Left kidney (tissue), 1 donor: ENCODE measurements at regions not wholly inside any gene's neighbourhood (a gene's known extent, or its start where the extent isn't known, plus 50 kb on each side); places are given as distances from the start of the nearest gene placed in this dataset.
"Not testable (repeated sequence)": the region's sequence is repeated elsewhere in the genome, so short reads cannot be mapped to it uniquely, and the experiment has no call there.

ENCODE experiments used
- DNase-seq: peaks from one replicate; pipeline ENCODE4 v3.0.0-alpha.2; 2013

DNA sequence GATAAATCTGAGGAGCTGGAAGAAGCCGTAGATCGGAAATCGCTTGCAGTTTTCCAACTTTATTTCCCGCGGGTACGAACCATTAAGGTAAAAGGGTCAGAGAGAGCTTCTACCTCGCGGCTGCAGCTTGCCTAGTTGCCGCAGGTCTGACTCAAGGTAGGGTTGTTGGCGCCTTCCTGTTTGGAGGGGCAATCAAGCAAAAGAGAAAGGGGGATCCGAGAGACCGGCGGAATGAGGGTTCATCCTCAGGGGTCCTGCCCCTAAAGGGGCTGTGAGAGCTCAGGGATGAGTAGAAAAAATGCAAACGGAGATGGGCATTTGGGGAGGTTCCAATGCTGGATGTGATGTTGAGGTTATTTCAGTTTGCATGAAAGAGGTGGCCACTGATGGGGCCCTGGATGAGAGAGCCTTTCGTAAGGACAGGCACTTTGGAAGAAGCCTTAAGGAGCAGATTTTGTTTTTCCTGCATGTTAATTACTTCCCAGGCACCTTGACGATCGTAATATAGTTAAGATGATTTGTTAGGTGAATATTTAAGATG lies 265.4 kb downstream of the CGGBP1 start:
- peak; percentile 24 for DNase-seq

DNA sequence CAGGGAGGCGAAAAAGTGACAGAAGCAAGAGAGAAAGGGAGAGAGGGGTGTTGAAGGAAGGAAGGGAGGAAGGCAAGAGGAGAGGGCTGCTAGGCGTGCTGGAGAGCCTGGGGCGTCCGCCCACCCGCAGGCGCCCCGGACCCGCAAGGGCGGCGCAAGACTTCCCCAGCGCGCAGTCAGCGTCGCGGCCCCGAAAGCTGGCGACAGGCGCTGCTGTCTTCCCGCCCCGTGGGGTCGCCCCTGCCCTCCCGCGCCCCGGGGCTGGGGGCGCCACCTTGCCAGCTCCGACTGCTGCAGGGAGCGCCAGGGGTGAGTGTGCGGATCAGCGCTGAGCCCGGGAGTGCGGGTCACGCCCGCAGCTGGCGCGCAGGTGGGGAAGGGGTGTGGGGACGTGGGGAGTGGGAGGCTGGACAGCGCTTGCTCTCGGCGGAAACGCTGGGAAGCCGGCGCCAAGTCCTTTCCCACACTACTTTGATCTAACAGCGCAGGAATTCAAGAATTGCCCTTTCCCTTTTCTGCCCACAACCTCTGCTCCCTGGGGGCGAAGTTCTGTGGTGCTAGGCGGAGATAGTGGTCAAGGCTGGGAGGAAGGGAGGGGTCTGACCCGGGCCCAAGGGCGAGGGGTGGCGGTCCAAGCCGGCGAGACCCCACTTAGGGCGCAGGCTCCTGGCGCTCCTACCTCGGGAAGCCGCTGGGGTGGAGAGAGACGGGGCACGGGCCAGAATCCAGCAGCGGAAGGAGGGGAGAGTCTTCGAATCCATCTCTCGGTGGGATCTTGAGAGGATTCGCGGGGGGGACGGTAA lies 266.1 kb downstream of the CGGBP1 start, which contains the start of gene HTR1F:
Gene HTR1F (plus strand): TSS at position 173 of the 803 bp plus-strand sequence.
- DNase-seq: peak; percentile 29

DNA sequence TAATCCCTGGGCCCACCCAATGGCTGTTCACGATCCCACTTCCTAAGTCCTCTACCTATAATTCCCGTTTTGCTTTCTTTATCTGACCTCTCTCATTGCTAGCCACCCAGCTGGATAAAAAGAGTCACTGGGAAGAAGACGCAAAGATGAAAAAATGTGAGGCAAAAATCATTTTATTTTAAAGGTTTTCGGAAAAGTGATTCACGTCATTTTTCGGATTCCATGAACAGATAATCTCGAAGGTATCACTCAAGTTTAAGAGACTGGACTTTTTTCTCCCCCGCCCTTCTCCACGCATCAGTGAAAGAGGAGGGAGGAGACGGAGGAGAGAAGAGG lies 266.6 kb downstream of the CGGBP1 start:
- peak; percentile 24 for DNase-seq

DNA sequence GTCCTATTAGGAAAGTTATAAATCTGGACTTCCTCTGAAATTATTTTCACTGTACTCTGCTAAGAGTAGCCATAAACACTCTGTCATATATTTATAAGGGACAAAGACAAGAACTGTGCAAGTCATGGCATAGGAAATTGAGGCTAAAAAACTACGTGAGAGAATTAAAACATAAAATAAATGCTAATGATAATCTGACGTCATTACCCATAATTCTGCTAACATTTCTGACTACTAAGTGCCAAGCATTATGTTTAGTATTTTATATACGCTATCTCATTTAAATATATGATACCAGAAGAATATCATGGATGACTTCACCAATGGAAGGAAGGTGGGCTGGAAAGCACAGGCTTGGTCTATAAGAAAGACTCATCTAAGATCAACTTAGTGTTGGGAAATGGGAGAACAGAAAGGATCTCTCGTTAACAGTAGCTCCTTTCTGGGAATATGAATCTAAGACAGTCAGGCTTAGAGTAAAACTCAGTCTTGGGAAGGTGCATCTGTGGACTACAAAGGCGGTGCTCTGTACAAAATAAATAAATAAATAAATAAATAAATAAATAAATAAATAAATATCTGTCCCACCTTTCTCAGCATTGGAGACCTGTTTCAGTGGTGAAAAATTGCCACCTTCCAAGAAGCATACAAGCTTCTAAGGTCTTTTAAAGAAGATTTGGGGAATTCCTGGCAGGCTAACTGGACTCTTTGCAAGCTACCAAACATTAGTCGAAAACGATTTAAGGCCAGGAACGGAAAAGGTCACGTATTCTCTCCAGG lies 267.4 kb downstream of the CGGBP1 start:
- no peak for DNase-seq

DNA sequence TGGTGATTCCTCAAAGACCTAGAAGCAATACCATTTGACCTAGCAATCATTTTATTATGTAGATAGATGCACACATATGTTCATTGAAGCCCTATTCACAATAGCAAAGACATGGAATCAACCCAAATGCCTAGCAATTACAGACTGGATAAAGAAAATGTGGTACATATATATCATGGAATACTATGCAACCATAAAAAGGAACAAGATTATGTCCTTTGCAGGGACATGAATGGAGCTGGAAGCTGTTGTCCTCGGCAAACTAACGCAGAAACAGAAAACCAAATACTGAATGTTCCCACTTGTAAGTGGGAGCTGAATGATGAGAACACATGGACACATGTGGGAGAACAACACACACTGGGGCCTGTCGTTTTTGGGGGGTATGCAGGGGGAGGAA lies 269.8 kb downstream of the CGGBP1 start:
- DNase-seq: not testable (repeated sequence)

DNA sequence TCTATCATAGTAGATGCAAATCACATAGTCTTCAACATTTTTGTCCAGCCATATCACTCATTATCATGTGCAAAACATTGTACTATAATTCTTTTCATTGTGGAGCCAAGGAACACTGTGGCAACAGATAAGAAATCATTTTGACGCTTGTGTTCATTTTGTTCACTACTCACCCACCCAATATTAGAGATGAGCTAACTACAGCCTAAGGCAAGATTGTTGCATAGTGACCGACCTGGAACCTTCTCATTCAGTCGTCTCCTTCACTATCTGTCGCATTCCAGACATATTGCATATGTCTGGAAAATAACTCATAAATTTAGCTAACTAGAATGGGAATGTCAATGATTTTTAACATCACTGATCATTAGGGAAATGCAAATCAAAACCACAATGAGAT lies 270.3 kb downstream of the CGGBP1 start:
- DNase-seq: no peak

DNA sequence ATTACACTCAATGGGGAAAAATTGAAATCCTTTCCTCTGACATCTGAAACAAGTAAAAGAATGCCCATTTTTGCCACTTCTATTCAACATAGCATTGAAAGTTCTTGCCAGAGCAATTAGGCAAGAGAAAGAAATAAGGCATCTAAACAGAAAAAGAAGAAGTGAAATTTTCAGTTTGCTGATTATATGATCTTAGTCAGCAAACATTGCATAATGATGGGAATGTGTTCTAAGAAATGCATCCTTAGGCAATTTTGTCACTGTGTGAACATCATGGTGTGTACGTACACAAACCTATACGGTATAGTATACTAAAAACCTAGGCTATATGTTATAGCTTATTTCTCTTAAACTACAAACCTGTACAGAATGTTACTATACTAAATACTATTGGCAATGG lies 278.0 kb downstream of the CGGBP1 start:
- no peak for DNase-seq

DNA sequence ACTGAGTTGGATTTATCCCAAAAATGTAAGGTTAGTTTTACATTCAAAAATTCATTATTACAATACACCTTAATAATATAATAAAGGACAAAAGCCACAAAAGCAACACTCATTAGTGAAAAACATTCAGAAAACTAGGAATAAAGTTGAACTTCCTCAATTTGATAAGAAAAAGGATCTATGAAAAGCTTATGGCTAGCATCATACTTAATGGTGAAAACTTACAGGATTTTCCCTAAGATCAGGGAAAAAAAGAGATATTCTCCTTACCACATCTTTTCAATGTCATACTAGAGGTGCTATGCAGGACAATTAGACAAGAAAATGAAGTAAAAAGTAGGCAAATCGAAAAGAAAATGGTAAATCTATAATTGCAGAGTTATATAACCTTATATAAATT lies 279.9 kb downstream of the CGGBP1 start:
- no peak for DNase-seq

DNA sequence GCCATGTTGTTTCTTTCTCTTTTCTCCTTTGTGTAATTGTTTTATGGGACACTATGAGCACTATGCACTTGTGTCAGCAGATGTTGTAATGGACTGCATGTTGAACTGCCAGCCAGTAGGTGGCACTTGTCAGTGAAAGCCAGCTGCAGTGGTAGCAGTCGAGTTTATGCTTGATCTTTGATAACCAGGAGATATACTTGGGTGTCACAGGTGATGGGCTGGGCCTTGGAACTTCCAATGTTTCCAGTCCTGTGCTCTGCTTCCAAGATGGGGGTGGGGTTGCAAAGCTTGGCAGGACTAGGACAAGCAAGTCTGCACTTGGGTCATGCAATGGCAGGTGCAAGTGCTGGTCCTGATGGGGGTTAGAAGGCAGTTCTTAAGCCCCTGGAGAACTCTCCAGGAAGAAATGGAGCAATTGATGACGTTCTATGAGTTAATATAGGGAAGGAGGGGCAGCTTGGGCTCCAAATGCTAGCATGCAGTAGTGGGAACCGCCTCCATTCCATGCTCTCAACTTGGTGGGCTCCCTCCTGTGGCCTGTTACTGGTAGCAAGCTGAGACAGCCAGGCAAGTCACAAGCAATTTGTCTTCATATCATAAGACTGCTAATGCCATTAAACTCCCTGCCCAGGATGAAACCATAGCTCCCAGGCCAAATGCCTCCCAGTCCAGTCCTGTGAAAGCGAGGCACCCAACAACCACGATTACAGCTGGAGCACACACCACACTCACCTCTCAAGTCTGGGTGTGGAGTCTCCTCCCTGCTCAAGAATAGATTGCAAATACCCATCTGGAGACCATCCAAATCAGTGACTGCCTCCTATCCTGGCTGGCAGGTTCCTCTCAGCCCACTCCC lies 287.2 kb downstream of the CGGBP1 start:
- no peak for DNase-seq

DNA sequence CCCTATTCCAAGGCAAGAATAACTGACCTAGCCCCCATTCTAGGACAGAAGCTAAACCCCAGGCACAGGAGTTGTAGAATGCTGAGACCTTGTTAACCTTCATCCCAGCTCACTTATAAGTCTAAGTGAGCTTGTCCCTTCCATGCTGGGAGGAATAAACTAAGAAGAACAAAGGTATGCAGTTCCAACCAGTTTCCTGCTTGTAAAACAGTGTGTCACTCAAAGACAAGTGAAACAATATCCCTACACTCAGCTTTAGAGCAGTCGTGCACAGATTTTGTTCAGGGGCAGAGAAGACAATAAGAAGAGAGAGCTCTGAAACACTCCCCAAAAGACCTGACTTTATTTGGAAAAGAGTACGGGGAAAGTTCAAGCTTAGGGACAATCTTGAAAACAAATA lies 292.1 kb downstream of the CGGBP1 start:
- peak; percentile 30 for DNase-seq

DNA sequence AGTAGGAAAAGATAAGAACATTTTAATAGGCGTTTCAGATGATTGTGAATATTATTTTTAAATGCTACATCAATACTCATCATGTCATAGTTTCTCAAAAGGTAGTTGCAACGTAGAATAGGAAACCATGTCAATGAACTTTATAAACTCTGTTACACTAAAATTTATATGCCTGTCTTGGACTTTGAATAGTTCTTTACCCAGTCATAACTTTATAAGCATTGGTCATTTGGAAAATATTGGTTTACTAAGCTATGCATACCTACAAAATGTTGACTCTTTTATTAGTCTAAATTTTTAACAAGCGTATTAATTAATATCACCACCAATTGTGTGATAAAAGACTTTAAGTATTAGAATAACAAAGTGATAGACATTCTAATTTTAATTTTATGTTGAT lies 293.5 kb downstream of the CGGBP1 start:
- no peak for DNase-seq

DNA sequence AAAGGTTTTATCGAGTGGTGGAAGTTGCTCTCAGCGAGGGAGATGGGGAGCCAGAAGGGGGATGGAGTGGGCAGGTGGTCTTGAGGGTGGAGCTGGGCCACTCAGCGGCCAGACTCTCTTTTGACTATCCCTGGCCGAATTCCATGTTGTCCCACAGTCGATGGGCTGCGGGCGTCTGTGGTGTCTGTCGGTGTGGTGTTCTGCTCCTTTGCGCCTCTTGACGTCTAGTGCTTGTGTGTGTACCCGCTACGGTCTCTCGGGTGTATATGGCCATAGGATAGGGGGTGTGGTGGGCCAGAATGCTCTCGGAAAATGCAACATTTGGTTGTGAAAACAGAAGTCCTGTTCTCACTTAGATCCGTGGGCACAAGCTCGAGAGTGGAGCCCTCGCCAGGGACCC lies 297.0 kb downstream of the CGGBP1 start:
- no peak for DNase-seq

DNA sequence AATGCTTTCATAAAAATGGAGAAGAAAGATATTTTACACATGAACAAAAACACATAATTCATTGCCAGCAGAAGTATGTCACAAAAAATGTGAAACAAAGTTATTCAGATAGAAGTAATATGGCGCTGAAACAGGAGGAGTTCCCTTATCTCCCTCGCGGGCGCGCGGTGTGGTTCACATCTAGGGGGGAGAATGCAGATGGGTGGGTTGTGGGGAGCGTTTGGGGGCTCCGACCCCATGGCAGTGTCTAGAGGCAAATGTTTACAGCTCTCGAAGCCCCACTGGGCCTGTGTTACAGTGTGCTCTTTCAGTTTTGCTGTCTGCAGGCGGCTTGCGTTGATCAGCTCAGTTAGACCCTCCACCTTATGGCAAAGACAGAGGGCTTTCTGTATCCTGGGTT lies 297.5 kb downstream of the CGGBP1 start:
- no peak for DNase-seq

DNA sequence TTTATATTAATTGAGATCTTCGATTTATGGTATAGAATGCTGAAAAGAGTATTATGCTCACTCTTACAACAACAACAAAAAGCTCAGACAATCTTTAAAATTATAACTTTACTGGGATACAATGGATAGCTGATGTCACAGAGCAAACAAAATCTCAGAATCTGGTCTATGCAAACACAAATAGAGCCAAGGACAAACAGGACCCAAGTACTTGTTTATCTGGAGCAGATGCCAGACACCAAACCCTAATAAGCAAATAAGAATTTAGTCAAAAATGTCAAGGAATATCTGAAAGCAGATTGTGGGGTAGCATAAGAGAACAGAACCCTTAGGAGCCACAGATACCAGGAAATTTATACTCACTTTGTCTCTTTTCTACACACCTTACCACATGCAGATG lies 302.2 kb downstream of the CGGBP1 start:
- no peak for DNase-seq

DNA sequence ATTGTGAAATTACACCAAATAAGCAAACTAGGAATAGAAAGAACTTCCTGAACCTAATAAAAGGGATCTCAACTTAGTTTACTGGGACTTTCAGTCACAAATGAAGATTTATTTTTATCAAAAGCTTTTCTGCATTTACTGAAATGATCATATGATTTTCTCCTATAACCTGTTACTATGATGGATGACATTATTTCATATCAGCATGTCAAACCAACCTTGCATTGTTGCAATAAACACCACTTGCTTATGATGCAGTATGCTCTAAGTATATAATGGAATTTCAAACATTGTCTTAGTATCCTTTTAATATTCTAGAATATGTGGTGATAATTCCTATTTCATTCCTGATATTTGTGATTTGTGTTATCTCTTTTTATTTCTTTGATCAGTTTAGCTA lies 303.0 kb downstream of the CGGBP1 start:
- no peak for DNase-seq

DNA sequence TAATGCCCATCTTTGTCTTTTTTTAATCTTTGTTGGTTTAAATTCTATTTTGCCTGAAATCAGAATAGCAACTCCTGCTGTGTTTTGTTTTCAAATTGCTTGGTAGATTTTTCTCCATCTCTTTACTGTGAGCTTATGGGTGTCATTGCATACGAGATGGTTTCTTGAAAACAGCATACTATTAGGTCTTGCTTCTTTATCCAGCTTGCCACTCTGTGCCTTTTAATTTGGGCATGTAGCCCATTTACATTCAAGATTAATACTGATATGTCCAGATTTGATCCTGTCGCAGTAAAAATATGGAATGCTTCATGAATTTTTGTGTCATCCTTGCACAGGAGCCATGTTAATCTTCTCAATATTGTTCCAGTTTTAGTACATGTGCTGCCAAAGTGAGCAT lies 316.6 kb downstream of the CGGBP1 start:
- DNase-seq: no peak

DNA sequence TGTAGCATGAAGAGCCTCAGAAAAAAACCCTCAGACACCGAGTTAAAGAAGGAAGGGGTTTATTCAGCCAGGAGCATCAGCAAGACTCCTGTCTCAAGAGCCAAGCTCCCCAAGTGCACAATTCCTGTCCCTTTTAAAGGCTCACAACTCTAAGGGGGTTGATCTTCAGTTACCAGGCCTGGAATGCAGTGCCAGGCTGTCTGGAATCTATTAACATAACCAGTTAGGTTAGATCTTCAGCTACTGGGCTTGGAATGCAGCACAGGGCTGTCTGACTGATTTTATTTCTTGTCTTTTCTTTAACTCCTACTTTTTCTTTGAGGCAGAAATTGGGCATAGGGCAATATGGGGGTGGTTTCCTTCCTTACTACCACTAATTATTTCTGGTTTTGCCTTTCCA lies 317.9 kb downstream of the CGGBP1 start:
- DNase-seq: not testable (repeated sequence)

DNA sequence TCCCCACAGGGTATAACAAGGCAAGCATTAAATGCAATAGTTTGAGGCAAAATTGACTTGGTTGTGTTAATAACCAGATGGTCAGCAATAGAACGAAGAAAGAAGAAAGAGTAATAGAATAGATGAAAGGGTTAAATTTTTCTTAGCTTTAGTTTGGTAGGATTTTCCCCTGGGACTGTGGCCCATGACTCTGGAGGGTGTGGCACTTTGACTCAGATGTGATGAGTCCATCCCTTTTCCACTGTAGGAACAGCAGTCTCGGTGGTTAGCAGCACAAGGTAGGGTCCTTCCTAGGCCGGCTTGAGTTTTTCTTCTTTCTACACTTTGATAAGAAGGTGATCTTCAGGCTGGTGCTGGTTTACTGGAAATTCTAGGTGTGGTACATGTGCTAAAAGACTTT lies 321.0 kb downstream of the CGGBP1 start:
- not testable (repeated sequence) for DNase-seq

DNA sequence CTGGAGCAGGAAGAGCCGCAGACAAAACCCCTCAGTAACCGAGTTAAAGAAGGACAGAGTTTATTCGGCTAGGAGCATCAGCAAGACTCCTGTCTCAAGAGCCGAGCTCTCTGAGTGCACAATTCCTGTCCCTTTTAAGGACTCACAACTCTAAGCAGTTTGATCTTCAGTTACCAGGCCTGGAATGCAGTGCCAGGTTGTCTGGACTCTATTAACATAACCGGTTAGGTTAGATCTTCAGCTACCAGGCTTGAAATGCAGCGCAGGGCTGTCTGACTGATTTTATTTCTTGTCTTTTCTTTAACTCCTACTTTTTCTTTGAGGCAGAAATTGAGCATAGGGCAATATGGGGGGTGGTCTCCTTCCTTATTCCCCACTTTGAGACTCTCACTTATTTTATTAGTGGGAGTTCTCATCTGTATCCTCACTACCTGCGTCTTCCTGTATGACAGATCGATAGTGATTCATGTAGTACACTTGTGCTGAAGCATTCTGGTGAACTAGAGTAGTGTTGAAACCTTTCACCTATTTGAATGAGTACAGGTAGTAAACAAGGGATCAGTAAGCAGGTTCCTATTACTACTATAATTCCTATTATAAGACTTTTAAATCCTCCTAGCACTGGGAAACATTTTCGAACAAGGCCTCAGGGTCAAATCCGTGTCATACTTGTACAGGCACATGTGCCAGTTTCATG lies 325.0 kb downstream of the CGGBP1 start:
- peak; percentile 48 for DNase-seq

DNA sequence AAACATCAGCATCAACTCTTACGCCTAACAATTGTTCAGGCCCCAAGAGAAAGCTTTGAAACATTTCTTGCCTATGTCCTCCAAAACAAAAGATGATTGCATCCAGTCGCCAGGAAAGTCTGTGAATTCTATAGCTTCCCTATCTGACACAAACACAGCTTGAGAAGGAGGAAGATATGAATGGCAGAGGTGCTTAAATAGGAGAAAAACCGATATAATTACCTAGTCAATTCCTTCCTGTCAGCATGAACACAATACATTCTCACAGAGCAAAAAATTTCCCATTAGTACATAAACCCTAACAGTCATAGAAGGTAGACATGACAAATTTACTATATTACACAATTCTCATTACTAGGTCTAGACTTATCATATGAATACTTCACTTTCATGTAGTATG lies 326.5 kb downstream of the CGGBP1 start:
- no peak for DNase-seq

DNA sequence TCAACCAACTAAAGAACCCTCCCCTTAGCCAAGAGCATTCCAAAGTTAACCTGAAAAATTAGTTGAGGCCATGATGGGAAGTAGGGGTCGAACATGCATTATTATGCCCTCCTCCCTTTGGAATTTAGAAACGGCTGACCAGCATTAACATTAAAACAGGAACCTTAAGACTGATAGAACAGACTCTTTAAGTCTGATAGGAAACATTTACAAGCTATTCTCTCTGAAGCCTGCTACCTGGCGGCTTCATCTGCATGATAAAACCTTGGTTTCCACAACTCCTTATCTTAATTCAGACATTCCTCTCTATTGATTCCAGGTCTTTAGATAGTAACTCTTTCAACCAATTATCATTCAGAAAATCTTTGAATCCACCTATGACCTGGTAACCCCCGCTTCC lies 331.0 kb downstream of the CGGBP1 start:
- no peak for DNase-seq

DNA sequence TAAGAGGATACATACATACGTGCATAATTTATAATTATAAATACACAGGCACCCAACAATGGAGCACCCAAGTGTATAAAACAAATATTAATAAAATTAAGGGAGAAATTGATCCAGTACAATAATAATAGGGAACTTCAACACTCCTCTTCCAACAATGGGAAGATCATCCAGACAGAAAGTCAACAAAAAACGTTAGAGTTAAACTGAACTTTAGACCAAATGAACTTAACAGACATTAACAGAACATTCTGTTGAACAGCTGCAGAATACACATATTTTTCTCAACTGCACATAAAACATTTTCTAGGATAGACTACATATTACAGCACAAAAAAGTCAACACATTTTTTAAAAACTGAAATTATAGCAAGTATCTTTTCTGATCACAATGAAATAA lies 339.7 kb downstream of the CGGBP1 start:
- DNase-seq: no peak
